ENCODE measurements at regions not wholly inside any gene's neighbourhood (a gene's known extent, or its start where the extent isn't known, plus 50 kb on each side); places are given as distances from the start of the nearest gene placed in this dataset.

GRCh38 chr15:29645841-29646240 is 176.4 kb downstream of the TJP1 start:
- TF ChIP-seq EZH2 (IDR thresholded peaks at IDR 0.05; ENCODE audit: borderline replicate concordance, low read depth, low read length, severe bottlenecking): no peak
- TF ChIP-seq, protein P1, sequence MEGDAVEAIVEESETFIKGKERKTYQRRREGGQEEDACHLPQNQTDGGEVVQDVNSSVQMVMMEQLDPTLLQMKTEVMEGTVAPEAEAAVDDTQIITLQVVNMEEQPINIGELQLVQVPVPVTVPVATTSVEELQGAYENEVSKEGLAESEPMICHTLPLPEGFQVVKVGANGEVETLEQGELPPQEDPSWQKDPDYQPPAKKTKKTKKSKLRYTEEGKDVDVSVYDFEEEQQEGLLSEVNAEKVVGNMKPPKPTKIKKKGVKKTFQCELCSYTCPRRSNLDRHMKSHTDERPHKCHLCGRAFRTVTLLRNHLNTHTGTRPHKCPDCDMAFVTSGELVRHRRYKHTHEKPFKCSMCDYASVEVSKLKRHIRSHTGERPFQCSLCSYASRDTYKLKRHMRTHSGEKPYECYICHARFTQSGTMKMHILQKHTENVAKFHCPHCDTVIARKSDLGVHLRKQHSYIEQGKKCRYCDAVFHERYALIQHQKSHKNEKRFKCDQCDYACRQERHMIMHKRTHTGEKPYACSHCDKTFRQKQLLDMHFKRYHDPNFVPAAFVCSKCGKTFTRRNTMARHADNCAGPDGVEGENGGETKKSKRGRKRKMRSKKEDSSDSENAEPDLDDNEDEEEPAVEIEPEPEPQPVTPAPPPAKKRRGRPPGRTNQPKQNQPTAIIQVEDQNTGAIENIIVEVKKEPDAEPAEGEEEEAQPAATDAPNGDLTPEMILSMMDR (IDR thresholded peaks at IDR 0.05; ENCODE audit: borderline replicate concordance, extremely low read depth, low read length, poor library complexity, severe bottlenecking): no peak
